Brain microvascular endothelial cell (primary cell): ENCODE measurements at regions not wholly inside any gene's neighbourhood (a gene's known extent, or its start where the extent isn't known, plus 50 kb on each side); places are given as distances from the start of the nearest gene placed in this dataset.

Experiments
- DNase-seq: peaks from one replicate; pipeline ENCODE4 v3.0.0-alpha.2; 2020
- H3K27ac ChIP-seq: fragments of 250-450 bp; sonication (Bioruptor Pico); 2 replicates; pipeline ENCODE4 v1.5.1; 2020; ENCODE audit warnings: mild to moderate bottlenecking, moderate library complexity
- H3K27me3 ChIP-seq: fragments of 250-450 bp; sonication (Bioruptor Pico); replicated peaks from 2 replicates; pipeline ENCODE4 v1.5.1; 2020; ENCODE audit warnings: mild to moderate bottlenecking
- H3K36me3 ChIP-seq: fragments of 250-450 bp; sonication (Bioruptor Pico); replicated peaks from 2 replicates; pipeline ENCODE4 v1.5.1; 2020; ENCODE audit warnings: mild to moderate bottlenecking
- H3K4me3 ChIP-seq: 2 replicates; pipeline ENCODE4 v1.5.1; 2011; ENCODE audit warnings: low read depth, mild to moderate bottlenecking, control low read depth, low read length, moderate library complexity
- CTCF ChIP-seq: IDR thresholded peaks from 2 replicates; pipeline ENCODE4 v1.5.1; 2011; ENCODE audit warnings: low read depth, mild to moderate bottlenecking, moderate library complexity, low read length, control low read depth, inconsistent platforms; ENCODE audit errors: missing control alignments
- in situ Hi-C: cut with HindIII; loops from 2 replicates; pipeline ENCODE4 v1.10.0; 2017; ENCODE audit warnings: low sequenced_read_pairs, low pct_ligation_motif_present

GRCh38 chr21:24025101-24025500, 1582.2 kb downstream of the MRPL39 start:
- in situ Hi-C loops = no loop called here
- no peak overlapping the region for H3K4me3 ChIP-seq
- no peaks in the 10 kb centered on the region for H3K36me3 ChIP-seq
- no peak for DNase-seq
- H3K27me3 ChIP-seq = no peaks in the 10 kb centered on the region
- TF ChIP-seq CTCF = no peak
- H3K27ac ChIP-seq = no peak overlapping the region

GRCh38 chr21:24023936-24024335, 1583.3 kb downstream of the MRPL39 start:
- Histone ChIP-seq H3K27ac (no peak overlapping the region), H3K4me3 (no peak overlapping the region), H3K27me3 (no peaks in the 10 kb centered on the region), H3K36me3 (no peaks in the 10 kb centered on the region)
- DNase-seq = no peak
- no peak for TF ChIP-seq CTCF
- in situ Hi-C loops = no loop called here

- H3K27ac ChIP-seq = no peak overlapping the region
- no peaks in the 10 kb centered on the region for H3K36me3 ChIP-seq
Observed at GRCh38 chr21:24023402-24023801, 1583.9 kb downstream of the MRPL39 start.

GRCh38 chr21:24014381-24014780, 1592.9 kb downstream of the MRPL39 start:
- TF ChIP-seq CTCF = peak; percentile 5
- no peak overlapping the region for H3K4me3 ChIP-seq
- H3K36me3 ChIP-seq = no peaks in the 10 kb centered on the region
- no peak overlapping the region for H3K27ac ChIP-seq
- in situ Hi-C loops = no loop called here
- DNase-seq = no peak
- no peaks in the 10 kb centered on the region for H3K27me3 ChIP-seq

More at GRCh38 chr21:24023402-24023801, 1583.9 kb downstream of the MRPL39 start:
- in situ Hi-C loops = no loop called here
- H3K27me3 ChIP-seq = no peaks in the 10 kb centered on the region
- H3K4me3 ChIP-seq = no peak overlapping the region
- no peak for TF ChIP-seq CTCF
- DNase-seq = no peak

- Histone ChIP-seq H3K4me3 (no peak overlapping the region), H3K36me3 (no peaks in the 10 kb centered on the region), H3K27ac (no peak overlapping the region), H3K27me3 (no peaks in the 10 kb centered on the region)
- in situ Hi-C loops = no loop called here
- TF ChIP-seq CTCF = no peak
- no peak for DNase-seq
Observed at GRCh38 chr21:24011087-24011486, 1596.2 kb downstream of the MRPL39 start.

GRCh38 chr21:24007592-24007991, 1599.7 kb downstream of the MRPL39 start:
- Histone ChIP-seq H3K36me3 (no peaks in the 10 kb centered on the region), H3K4me3 (no peak overlapping the region), H3K27ac (no peak overlapping the region), H3K27me3 (no peaks in the 10 kb centered on the region)
- in situ Hi-C loops = no loop called here
- no peak for DNase-seq
- TF ChIP-seq CTCF = no peak
